ENCODE measurements at regions not wholly inside any gene's neighbourhood (a gene's known extent, or its start where the extent isn't known, plus 50 kb on each side); places are given as distances from the start of the nearest gene placed in this dataset.

GRCh38 chr12:107519906-107520859 is 165.4 kb upstream of the PWP1 start:
- no peak overlapping the region for H3K27ac ChIP-seq
- no peak overlapping the region for H3K4me3 ChIP-seq
- no peaks in the 10 kb centered on the region for H3K27me3 ChIP-seq
- intact Hi-C loops (cut with DNase I), result no loop called here
- peaks cover 0 to 5% of the 10 kb centered on the region in 2 donors for H3K9me3 ChIP-seq
- ATAC-seq (no peak), DNase-seq (peak in 1 of 4 donors; percentile 67)
- peaks cover 0 to 10% of the 10 kb centered on the region in 2 donors for H3K4me1 ChIP-seq
- TF ChIP-seq CTCF (IDR thresholded peaks at IDR 0.05), result no peak
- no peaks in the 10 kb centered on the region for H3K36me3 ChIP-seq

- no peak for ATAC-seq
- H3K27ac ChIP-seq, result no peak overlapping the region
- no peaks in the 10 kb centered on the region for H3K27me3 ChIP-seq
- H3K4me3 ChIP-seq, result no peak overlapping the region
- no peaks in the 10 kb centered on the region for H3K4me1 ChIP-seq
- H3K9me3 ChIP-seq, result peaks cover 0 to 5% of the 10 kb centered on the region in 2 donors
- no peak for DNase-seq
- no peak for TF ChIP-seq CTCF (IDR thresholded peaks at IDR 0.05)
- intact Hi-C loops (cut with DNase I), result no loop called here
- H3K36me3 ChIP-seq, result no peaks in the 10 kb centered on the region
Measured at GRCh38 chr12:107521826-107522355, 163.7 kb upstream of the PWP1 start.

- H3K4me3 ChIP-seq, result no peak overlapping the region
- ATAC-seq (no peak), DNase-seq (no peak)
- H3K4me1 ChIP-seq, result no peaks in the 10 kb centered on the region
- no peak overlapping the region for H3K27ac ChIP-seq
- no peaks in the 10 kb centered on the region for H3K27me3 ChIP-seq
- no peaks in the 10 kb centered on the region for H3K36me3 ChIP-seq
- H3K9me3 ChIP-seq, result peaks cover 0 to 5% of the 10 kb centered on the region in 2 donors
- no peak for TF ChIP-seq CTCF (IDR thresholded peaks at IDR 0.05)
- intact Hi-C loops (cut with DNase I), result no loop called here
Measured at GRCh38 chr12:107522692-107523477, 162.7 kb upstream of the PWP1 start.

- intact Hi-C loops (cut with DNase I), result no loop called here
- no peak overlapping the region for H3K4me3 ChIP-seq
- H3K36me3 ChIP-seq, result no peaks in the 10 kb centered on the region
- peaks cover 0 to 5% of the 10 kb centered on the region in 2 donors for H3K9me3 ChIP-seq
- H3K4me1 ChIP-seq, result no peaks in the 10 kb centered on the region
- no peak overlapping the region for H3K27ac ChIP-seq
- no peak for TF ChIP-seq CTCF (IDR thresholded peaks at IDR 0.05)
- no peak for DNase-seq
- H3K27me3 ChIP-seq, result no peaks in the 10 kb centered on the region
- ATAC-seq, result peak; percentile 24
Measured at GRCh38 chr12:107523775-107524535, 161.6 kb upstream of the PWP1 start.

All from left lung (tissue), 4 donors.